Activated CD4-positive, alpha-beta memory T cell treated with anti-CD3 and anti-CD28 coated beads for 36 hours (primary cell): ENCODE measurements at regions not wholly inside any gene's neighbourhood (a gene's known extent, or its start where the extent isn't known, plus 50 kb on each side); places are given as distances from the start of the nearest gene placed in this dataset.
"Not testable (repeated sequence)": the region's sequence is repeated elsewhere in the genome, so short reads cannot be mapped to it uniquely, and the experiment has no call there.

Experiments
- CTCF ChIA-PET: fragments of 350-600 bp; sonication (Branson Sonifier 250); formaldehyde crosslinking; loops from one replicate; lab custom pipeline; 2021; ENCODE audit warnings: antibody characterized with exemption, inconsistent platforms; lab: Charles Lee
- POLR2A ChIA-PET: fragments of 350-600 bp; sonication (Branson Sonifier 250); formaldehyde crosslinking; loops from one replicate; lab custom pipeline; 2021; ENCODE audit warnings: antibody characterized with exemption; lab: Charles Lee
- DNase-seq: peaks from one replicate; pipeline ENCODE4 v3.0.0-alpha.2; 2020
- H3K27ac Mint-ChIP-seq: one replicate; pipeline ENCODE4 v1.8.0; 2021; ENCODE audit warnings: mixed read lengths
- H3K27me3 Mint-ChIP-seq: one replicate; pipeline ENCODE4 v1.8.0; 2021; ENCODE audit warnings: mixed read lengths
- H3K36me3 Mint-ChIP-seq: one replicate; pipeline ENCODE4 v1.8.0; 2021; ENCODE audit warnings: mixed read lengths
- H3K4me1 Mint-ChIP-seq: one replicate; pipeline ENCODE4 v1.8.0; 2021; ENCODE audit warnings: low read depth, mixed read lengths
- H3K4me3 Mint-ChIP-seq: one replicate; pipeline ENCODE4 v1.8.0; 2021; ENCODE audit warnings: mild to moderate bottlenecking, mixed read lengths
- H3K9me3 Mint-ChIP-seq: one replicate; pipeline ENCODE4 v1.8.0; 2021; ENCODE audit warnings: mixed read lengths
- intact Hi-C: fragments of 100-400 bp; cut with micrococcal nuclease; formaldehyde crosslinking; loops from one replicate; pipeline ENCODE4 v1.15.1; 2023

- no peaks in the 10 kb centered on the region for H3K4me1 Mint-ChIP-seq
- H3K27me3 Mint-ChIP-seq, result no peaks in the 10 kb centered on the region
- intact Hi-C loops, result no loop called here
- ChIA-PET POLR2A (no interaction called here), CTCF (no interaction called here)
- no peak overlapping the region for H3K4me3 Mint-ChIP-seq
- H3K27ac Mint-ChIP-seq, result no peak overlapping the region
- H3K36me3 Mint-ChIP-seq, result no peaks in the 10 kb centered on the region
- no peaks in the 10 kb centered on the region for H3K9me3 Mint-ChIP-seq
- no peak for DNase-seq
These were observed 123.7 kb downstream of the HNMT start for GRCh38 chr2:138087751-138088593.

GRCh38 chr2:138090330-138090729, 126.1 kb downstream of the HNMT start:
- no peaks in the 10 kb centered on the region for H3K27me3 Mint-ChIP-seq
- POLR2A ChIA-PET, result no interaction called here
- no peak overlapping the region for H3K27ac Mint-ChIP-seq
- H3K4me1 Mint-ChIP-seq, result no peaks in the 10 kb centered on the region
- DNase-seq, result no peak
- intact Hi-C loops, result no loop called here
- no peaks in the 10 kb centered on the region for H3K36me3 Mint-ChIP-seq
- CTCF ChIA-PET, result interaction anchor here (1.0 kb wide), 1 partner anchor 152 kb away, joined by 3 read pairs; no protein-coding TSS in a partner anchor
- no peaks in the 10 kb centered on the region for H3K9me3 Mint-ChIP-seq
- no peak overlapping the region for H3K4me3 Mint-ChIP-seq

- Mint-ChIP-seq H3K36me3 (no peaks in the 10 kb centered on the region), H3K4me3 (no peak overlapping the region), H3K9me3 (peaks cover 2% of the 10 kb centered on the region), H3K27ac (no peak overlapping the region), H3K4me1 (no peaks in the 10 kb centered on the region), H3K27me3 (no peaks in the 10 kb centered on the region)
- intact Hi-C loops, result no loop called here
- POLR2A ChIA-PET, result no interaction called here
- CTCF ChIA-PET, result no interaction called here
- no peak for DNase-seq
These were observed 129.2 kb downstream of the HNMT start for GRCh38 chr2:138093455-138093854.

DNA sequence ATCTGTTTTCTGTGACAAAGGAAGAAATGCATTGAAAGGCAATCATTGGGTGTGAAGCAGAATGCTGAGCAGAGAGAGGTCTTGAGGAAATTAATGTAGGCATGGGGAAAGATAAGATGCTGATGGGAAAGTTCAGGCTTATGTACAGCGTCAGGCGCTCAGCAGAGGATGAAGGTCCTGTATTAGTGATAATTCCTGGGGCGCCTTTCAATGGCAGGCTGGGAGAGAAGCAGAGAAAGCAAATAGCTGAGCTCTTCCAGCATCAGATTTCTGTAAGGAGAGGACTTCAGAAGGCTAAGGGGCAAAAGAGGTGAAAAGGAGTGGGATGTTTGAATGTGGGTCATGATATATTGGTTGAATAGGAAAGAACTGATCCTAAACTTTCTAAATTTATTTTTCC, 129.8 kb downstream of the HNMT start:
- no peaks in the 10 kb centered on the region for H3K36me3 Mint-ChIP-seq
- H3K9me3 Mint-ChIP-seq, result peaks cover 3% of the 10 kb centered on the region
- DNase-seq, result no peak
- no peak overlapping the region for H3K4me3 Mint-ChIP-seq
- intact Hi-C loops, result no loop called here
- H3K27me3 Mint-ChIP-seq, result no peaks in the 10 kb centered on the region
- ChIA-PET CTCF (no interaction called here), POLR2A (no interaction called here)
- H3K27ac Mint-ChIP-seq, result no peak overlapping the region
- no peaks in the 10 kb centered on the region for H3K4me1 Mint-ChIP-seq

GRCh38 chr2:138095336-138095735, 131.1 kb downstream of the HNMT start:
- Mint-ChIP-seq H3K4me1 (no peaks in the 10 kb centered on the region), H3K9me3 (peaks cover 5% of the 10 kb centered on the region), H3K36me3 (no peaks in the 10 kb centered on the region), H3K4me3 (no peak overlapping the region), H3K27me3 (no peaks in the 10 kb centered on the region), H3K27ac (no peak overlapping the region)
- CTCF ChIA-PET, result no interaction called here
- POLR2A ChIA-PET, result no interaction called here
- intact Hi-C loops, result no loop called here
- DNase-seq, result no peak

- H3K4me1 Mint-ChIP-seq, H3K27me3 Mint-ChIP-seq, H3K9me3 Mint-ChIP-seq, CTCF ChIA-PET, H3K36me3 Mint-ChIP-seq, POLR2A ChIA-PET, H3K4me3 Mint-ChIP-seq, intact Hi-C loops, H3K27ac Mint-ChIP-seq, DNase-seq: not testable (repeated sequence)
These were observed 135.0 kb downstream of the HNMT start for GRCh38 chr2:138099288-138099687.

DNA sequence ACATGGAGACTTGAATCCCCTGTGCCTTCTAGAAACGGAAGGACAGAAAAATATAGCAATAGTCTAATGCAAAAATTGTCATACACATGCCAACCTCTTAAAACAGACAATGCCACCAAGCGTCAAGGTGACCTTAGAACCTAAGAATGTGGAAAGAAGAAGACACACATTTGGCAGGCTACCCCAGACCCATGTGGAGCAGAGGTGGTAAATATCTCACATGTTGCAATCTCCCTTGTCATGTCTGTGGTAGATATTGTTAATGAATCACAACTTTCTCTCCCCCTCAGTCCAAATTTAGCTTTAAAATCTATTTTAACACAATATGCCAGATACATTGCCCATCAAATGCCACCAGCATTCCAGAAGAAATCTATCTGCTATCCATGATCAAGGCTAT, 137.4 kb downstream of the HNMT start:
- intact Hi-C loops, result no loop called here
- peaks cover 5% of the 10 kb centered on the region for H3K9me3 Mint-ChIP-seq
- no peaks in the 10 kb centered on the region for H3K36me3 Mint-ChIP-seq
- H3K4me1 Mint-ChIP-seq, result no peaks in the 10 kb centered on the region
- CTCF ChIA-PET, result no interaction called here
- H3K27me3 Mint-ChIP-seq, result no peaks in the 10 kb centered on the region
- POLR2A ChIA-PET, result no interaction called here
- H3K4me3 Mint-ChIP-seq, result no peak overlapping the region
- no peak overlapping the region for H3K27ac Mint-ChIP-seq
- no peak for DNase-seq

DNA sequence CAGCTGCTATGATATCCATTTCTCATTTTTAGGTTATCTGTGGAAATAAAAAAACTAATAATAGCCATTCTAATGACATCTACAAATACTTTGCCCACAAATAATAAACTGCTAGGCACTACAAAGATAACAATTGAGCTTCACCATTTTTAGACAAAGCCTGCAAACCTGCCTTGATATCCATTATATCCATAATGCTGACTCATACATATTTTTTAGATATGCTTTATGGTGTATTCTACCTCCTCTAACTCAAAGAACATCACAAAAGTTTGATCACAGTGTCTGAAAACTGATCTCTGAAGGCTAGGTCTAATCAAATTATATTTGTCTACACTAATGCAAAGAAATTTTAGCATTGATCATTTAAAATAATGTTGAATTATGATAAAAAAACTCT, 138.4 kb downstream of the HNMT start:
- Mint-ChIP-seq H3K4me3 (no peak overlapping the region), H3K4me1 (no peaks in the 10 kb centered on the region), H3K9me3 (peaks cover 5% of the 10 kb centered on the region), H3K36me3 (no peaks in the 10 kb centered on the region), H3K27ac (no peak overlapping the region), H3K27me3 (no peaks in the 10 kb centered on the region)
- intact Hi-C loops, result no loop called here
- POLR2A ChIA-PET, result no interaction called here
- CTCF ChIA-PET, result no interaction called here
- no peak for DNase-seq

DNA sequence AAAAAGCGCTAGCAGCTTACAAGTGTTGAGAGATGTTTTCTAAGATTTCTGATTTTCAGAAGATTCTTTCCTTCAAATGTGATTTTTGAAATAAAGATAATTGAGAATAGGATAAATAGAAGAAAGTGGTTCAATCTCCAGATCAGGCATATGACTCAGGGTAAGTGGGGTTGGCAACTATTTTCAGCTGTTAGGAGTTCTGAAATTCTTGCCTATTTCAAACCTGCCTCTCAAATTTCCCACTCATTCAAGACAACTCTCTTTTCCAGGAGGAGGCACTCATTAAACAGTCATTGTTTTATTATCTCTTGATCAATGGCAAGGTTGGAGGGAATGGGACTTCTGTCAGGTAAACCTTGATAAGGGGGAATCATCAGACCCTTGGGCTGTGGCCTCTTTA, 138.9 kb downstream of the HNMT start:
- ChIA-PET POLR2A (no interaction called here), CTCF (no interaction called here)
- H3K27me3 Mint-ChIP-seq, result no peaks in the 10 kb centered on the region
- intact Hi-C loops, result no loop called here
- no peak overlapping the region for H3K27ac Mint-ChIP-seq
- DNase-seq, result no peak
- no peaks in the 10 kb centered on the region for H3K4me1 Mint-ChIP-seq
- H3K4me3 Mint-ChIP-seq, result no peak overlapping the region
- H3K36me3 Mint-ChIP-seq, result no peaks in the 10 kb centered on the region
- H3K9me3 Mint-ChIP-seq, result peaks cover 5% of the 10 kb centered on the region

DNA sequence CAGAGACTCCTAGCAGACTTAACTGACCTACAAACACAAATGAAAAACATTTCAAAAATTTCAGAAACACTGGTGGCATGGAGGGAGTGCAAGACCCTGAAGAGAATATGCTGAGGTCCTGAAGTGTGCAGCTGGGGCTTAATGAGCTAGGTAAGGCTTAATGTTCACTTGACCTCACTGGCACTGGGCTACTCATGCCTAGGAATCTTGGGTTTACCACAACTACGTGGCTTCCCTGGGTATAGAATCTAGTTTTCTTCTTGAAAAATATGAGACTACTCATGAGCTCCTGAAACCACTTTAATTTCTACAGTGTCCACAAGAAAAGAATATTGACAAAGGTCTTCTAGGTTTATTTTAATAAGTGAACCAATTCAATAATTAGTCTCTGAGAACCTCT, 139.8 kb downstream of the HNMT start:
- POLR2A ChIA-PET, result no interaction called here
- no peak overlapping the region for H3K4me3 Mint-ChIP-seq
- no peaks in the 10 kb centered on the region for H3K36me3 Mint-ChIP-seq
- intact Hi-C loops, result no loop called here
- H3K4me1 Mint-ChIP-seq, result no peaks in the 10 kb centered on the region
- no peak overlapping the region for H3K27ac Mint-ChIP-seq
- no peaks in the 10 kb centered on the region for H3K27me3 Mint-ChIP-seq
- H3K9me3 Mint-ChIP-seq, result peaks cover 2% of the 10 kb centered on the region
- CTCF ChIA-PET, result interaction anchor here (0.7 kb wide), 1 partner anchor 12 kb away, joined by 3 read pairs; no protein-coding TSS in a partner anchor
- no peak for DNase-seq

DNA sequence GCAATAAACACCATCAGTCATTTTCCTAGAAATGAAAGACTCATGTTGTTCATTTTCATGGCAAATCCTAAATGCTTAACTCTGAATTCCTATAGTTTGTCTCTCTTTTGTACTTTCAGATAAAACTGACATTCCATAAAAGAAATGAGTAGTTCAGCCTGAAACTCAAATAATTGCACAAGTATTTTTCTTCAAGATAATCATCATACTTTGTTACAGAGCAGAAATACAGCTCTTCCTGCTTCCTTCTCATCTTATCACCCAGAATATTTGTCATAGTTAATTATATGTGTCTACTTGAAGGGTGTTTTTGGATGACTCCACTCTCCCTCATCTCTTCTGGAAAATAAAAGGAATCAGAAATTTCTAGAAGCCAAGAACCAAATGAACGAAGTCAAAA, 141.1 kb downstream of the HNMT start:
- DNase-seq, result no peak
- Mint-ChIP-seq H3K27ac (no peak overlapping the region), H3K36me3 (no peaks in the 10 kb centered on the region), H3K4me3 (no peak overlapping the region), H3K4me1 (no peaks in the 10 kb centered on the region), H3K9me3 (no peaks in the 10 kb centered on the region), H3K27me3 (no peaks in the 10 kb centered on the region)
- ChIA-PET CTCF (no interaction called here), POLR2A (no interaction called here)
- intact Hi-C loops, result no loop called here

- Mint-ChIP-seq H3K4me3 (no peak overlapping the region), H3K9me3 (no peaks in the 10 kb centered on the region), H3K4me1 (no peaks in the 10 kb centered on the region), H3K27ac (no peak overlapping the region), H3K27me3 (no peaks in the 10 kb centered on the region), H3K36me3 (no peaks in the 10 kb centered on the region)
- ChIA-PET CTCF (no interaction called here), POLR2A (no interaction called here)
- no peak for DNase-seq
- intact Hi-C loops, result no loop called here
These were observed 142.3 kb downstream of the HNMT start for GRCh38 chr2:138106606-138107005.

GRCh38 chr2:138107288-138107687, 143.0 kb downstream of the HNMT start:
- H3K27ac Mint-ChIP-seq, result no peak overlapping the region
- H3K36me3 Mint-ChIP-seq, result no peaks in the 10 kb centered on the region
- ChIA-PET POLR2A (no interaction called here), CTCF (no interaction called here)
- no peak for DNase-seq
- intact Hi-C loops, result no loop called here
- H3K9me3 Mint-ChIP-seq, result no peaks in the 10 kb centered on the region
- no peaks in the 10 kb centered on the region for H3K27me3 Mint-ChIP-seq
- no peaks in the 10 kb centered on the region for H3K4me1 Mint-ChIP-seq
- H3K4me3 Mint-ChIP-seq, result no peak overlapping the region
